ENCODE measurements at regions not wholly inside any gene's neighbourhood (a gene's known extent, or its start where the extent isn't known, plus 50 kb on each side); places are given as distances from the start of the nearest gene placed in this dataset.

GRCh38 chr5:14082523-14082922 is 60.6 kb upstream of the TRIO start:
- TF ChIP-seq TP53 (CRISPR knock-in tag; conservative IDR thresholded peaks at IDR 0.05), result no peak
- no peak for TF ChIP-seq ZNF280B (CRISPR knock-in tag; IDR thresholded peaks at IDR 0.05; ENCODE audit: borderline replicate concordance)
- TF ChIP-seq PATZ1 (CRISPR knock-in tag; IDR thresholded peaks at IDR 0.05), result no peak
- TF ChIP-seq ZBTB2 (CRISPR knock-in tag; IDR thresholded peaks at IDR 0.05; ENCODE audit: low read depth), result no peak
- TF ChIP-seq SIN3A (IDR thresholded peaks at IDR 0.05; ENCODE audit: borderline replicate concordance, low read depth, low read length), result no peak
- no peak for TF ChIP-seq ZFP37 (CRISPR knock-in tag; IDR thresholded peaks at IDR 0.05; ENCODE audit: borderline replicate concordance)
- no peak for TF ChIP-seq TBP (CRISPR knock-in tag; IDR thresholded peaks at IDR 0.05)
- no peak for TF ChIP-seq TCF7L2 (IDR thresholded peaks at IDR 0.05; ENCODE audit: low read depth, low read length)
- no peak for TF ChIP-seq EHMT2 (IDR thresholded peaks at IDR 0.05; ENCODE audit: borderline replicate concordance, low read depth, low read length)
- TF ChIP-seq SP1 (IDR thresholded peaks at IDR 0.05), result no peak
- no peak for TF ChIP-seq SP1 (CRISPR knock-in tag; IDR thresholded peaks at IDR 0.05)

Data from HepG2 (cell line).